SU-DHL-6 (cell line): ENCODE measurements at regions not wholly inside any gene's neighbourhood (a gene's known extent, or its start where the extent isn't known, plus 50 kb on each side); places are given as distances from the start of the nearest gene placed in this dataset.

ENCODE experiments used
- CTCF ChIP-seq: fragments of 200-600 bp; sonication (generic); IDR thresholded peaks from one replicate; pipeline ENCODE4 v1.5.1; 2017; ENCODE audit warnings: antibody characterized with exemption, mild to moderate bottlenecking, low read length, moderate library complexity; ENCODE audit not compliant: insufficient read depth, poor library complexity, severe bottlenecking
- EZH2phosphoT487 ChIP-seq: fragments of 200-600 bp; sonication (generic), shearing (Covaris generic); conservative IDR thresholded peaks from 2 replicates; pipeline ENCODE4 v1.6.1; 2018; ENCODE audit warnings: mild to moderate bottlenecking, antibody characterized with exemption, low read length, moderate library complexity, mixed read lengths

- TF ChIP-seq CTCF, result no peak
- TF ChIP-seq EZH2phosphoT487, result no peak
These were observed 845.8 kb downstream of the UQCRFS1 start for GRCh38 chr19:28367146-28367545.
